ENCODE measurements at regions not wholly inside any gene's neighbourhood (a gene's known extent, or its start where the extent isn't known, plus 50 kb on each side); places are given as distances from the start of the nearest gene placed in this dataset.

DNA sequence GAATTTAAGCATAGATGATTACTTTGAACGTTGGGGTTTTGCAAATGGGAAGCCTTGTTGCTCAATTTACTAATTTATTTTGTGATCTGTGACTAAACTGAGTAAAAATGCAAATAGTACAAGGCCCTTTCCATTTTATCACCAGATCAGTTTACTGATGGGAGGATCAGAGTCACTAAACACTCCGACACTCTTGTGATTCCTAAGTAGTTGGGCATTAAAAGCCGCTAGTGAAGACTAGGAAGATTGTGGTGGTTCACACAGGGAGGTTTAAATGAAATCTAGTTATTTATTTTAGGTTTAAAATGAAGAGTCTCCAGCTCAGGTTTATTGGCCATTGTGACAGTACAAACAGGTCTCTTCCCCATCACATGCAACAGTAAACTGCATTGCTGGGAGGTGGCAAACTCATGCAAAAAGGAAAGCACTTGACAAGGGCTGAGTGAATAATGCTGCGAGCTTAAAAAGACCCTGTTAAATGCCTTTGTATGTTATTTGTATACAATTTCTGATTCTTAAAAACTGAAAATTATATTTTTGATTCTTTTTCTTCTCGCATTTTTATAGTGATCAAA, 394.8 kb upstream of the FANCL start:
- no peaks in the 10 kb centered on the region for H3K27me3 ChIP-seq
- TF ChIP-seq, protein P1, sequence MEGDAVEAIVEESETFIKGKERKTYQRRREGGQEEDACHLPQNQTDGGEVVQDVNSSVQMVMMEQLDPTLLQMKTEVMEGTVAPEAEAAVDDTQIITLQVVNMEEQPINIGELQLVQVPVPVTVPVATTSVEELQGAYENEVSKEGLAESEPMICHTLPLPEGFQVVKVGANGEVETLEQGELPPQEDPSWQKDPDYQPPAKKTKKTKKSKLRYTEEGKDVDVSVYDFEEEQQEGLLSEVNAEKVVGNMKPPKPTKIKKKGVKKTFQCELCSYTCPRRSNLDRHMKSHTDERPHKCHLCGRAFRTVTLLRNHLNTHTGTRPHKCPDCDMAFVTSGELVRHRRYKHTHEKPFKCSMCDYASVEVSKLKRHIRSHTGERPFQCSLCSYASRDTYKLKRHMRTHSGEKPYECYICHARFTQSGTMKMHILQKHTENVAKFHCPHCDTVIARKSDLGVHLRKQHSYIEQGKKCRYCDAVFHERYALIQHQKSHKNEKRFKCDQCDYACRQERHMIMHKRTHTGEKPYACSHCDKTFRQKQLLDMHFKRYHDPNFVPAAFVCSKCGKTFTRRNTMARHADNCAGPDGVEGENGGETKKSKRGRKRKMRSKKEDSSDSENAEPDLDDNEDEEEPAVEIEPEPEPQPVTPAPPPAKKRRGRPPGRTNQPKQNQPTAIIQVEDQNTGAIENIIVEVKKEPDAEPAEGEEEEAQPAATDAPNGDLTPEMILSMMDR (IDR thresholded peaks at IDR 0.05) = no peak
- TF ChIP-seq POLR2A (IDR thresholded peaks at IDR 0.05) = no peak
- no peak for TF ChIP-seq POLR2AphosphoS5 (IDR thresholded peaks at IDR 0.05)
- intact Hi-C loops (cut with DNase I; ENCODE audit: low total_unique reads) = no loop called here

DNA sequence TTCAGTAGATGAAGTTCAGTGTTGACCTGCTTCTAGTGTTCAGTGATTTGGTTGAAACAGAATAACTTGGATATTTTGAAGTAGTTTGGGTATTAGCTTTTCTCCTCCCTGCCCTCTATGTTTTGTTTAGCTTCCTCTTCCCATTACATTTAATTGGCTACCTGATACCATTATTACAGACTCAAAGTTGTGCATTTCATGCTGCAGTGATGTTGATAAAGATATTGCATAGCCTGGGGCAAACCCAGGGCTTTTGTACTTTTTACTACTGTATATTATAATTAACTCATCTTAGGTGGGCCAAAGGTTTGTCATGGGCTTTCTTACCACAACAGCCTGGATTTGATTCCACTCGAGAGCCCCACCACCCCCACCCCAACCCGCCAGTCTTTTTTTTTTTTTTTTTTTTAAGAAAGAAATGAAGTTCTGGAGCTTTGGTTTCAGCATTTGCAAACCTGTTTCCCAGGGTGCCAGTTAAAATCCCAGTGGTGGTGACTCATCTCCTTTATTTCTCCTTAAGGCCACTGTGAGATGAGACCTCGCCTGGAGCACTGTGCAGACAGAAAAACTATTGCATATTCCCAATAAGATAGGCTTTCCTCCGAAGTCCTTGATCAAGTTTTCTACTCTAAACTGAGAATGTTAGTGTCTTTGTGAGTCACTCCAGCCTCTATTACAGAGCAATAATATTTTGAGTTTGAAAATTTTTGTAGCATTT, 393.7 kb upstream of the FANCL start:
- Histone ChIP-seq H3K27ac (no peak overlapping the region), H3K9me3 (no peaks in the 10 kb centered on the region), H3K4me1 (no peaks in the 10 kb centered on the region), H3K4me3 (no peak overlapping the region), H3K27me3 (no peaks in the 10 kb centered on the region), H3K36me3 (no peaks in the 10 kb centered on the region)
- no peak for DNase-seq (ENCODE audit: low spot score in 2 of 2)
- TF ChIP-seq, protein P1 (IDR thresholded peaks at IDR 0.05) = no peak
- no peak for TF ChIP-seq POLR2AphosphoS5 (IDR thresholded peaks at IDR 0.05)
- no peak for TF ChIP-seq POLR2A (IDR thresholded peaks at IDR 0.05)
- intact Hi-C loops (cut with DNase I; ENCODE audit: low total_unique reads) = no loop called here

More for the DNA sequence above, 394.8 kb upstream of the FANCL start:
- no peaks in the 10 kb centered on the region for H3K36me3 ChIP-seq
- no peaks in the 10 kb centered on the region for H3K9me3 ChIP-seq
- H3K4me1 ChIP-seq = no peaks in the 10 kb centered on the region
- DNase-seq (ENCODE audit: low spot score in 2 of 2) = no peak
- no peak overlapping the region for H3K27ac ChIP-seq
- H3K4me3 ChIP-seq = no peak overlapping the region

DNA sequence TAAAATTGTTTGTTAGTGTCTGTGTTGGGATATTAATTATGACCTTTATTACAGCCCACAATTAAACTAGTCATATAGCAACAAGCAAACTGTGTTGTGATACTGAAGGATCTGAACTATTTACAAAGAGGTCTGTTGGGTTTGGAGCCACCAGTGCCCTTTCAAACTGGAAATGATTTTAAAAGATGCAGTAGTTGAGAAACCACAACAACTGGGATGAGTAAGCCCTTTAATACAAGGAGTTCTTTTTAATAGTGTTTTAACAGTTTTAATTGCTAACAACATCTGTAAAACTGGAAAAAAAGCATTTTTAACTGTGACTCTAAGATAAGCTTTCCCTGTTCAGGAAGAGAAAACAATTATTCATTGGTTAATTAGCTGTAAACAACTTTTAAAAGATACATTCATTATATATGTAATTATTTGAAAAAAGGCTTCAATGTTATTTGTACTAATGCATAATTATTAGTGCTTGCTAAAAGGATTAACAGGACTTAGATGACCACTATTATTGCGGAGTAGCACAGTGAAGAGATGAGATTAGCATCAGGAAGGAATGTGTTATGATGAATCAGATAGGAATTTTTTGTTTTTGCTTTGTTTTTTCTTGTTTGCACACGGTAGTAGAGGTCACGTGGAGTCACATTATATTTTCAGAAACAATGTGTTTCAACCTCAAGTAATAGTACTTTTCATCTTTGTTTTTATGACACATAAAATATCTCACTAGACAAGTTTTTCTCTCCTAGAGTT, 392.7 kb upstream of the FANCL start:
- Histone ChIP-seq H3K4me3 (no peak overlapping the region), H3K9me3 (no peaks in the 10 kb centered on the region), H3K36me3 (no peaks in the 10 kb centered on the region), H3K27ac (no peak overlapping the region), H3K4me1 (no peaks in the 10 kb centered on the region), H3K27me3 (no peaks in the 10 kb centered on the region)
- intact Hi-C loops (cut with DNase I; ENCODE audit: low total_unique reads) = no loop called here
- TF ChIP-seq POLR2A (IDR thresholded peaks at IDR 0.05) (no peak), POLR2AphosphoS5 (IDR thresholded peaks at IDR 0.05) (no peak)
- TF ChIP-seq, protein P1 (IDR thresholded peaks at IDR 0.05) = no peak
- DNase-seq (ENCODE audit: low spot score in 2 of 2) = no peak

DNA sequence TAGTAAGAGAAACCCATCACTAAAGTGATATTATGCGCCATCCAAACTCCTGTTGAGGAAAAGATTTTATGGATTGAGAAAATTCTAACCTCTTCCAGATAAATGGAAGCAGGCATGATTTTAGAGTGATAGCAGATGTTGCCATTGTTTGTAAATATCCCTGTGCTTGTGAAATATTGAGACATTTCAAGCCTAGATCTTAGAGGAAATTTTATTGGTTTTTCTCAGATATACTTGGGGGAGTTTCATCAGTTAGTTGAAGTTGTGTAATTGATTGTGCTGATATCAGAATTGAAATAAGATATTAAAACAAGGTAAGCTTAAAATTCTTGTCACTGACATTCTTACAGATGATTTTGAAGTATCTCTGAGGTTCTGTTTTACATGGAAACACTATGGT, 390.9 kb upstream of the FANCL start:
- H3K27ac ChIP-seq = no peak overlapping the region
- no peaks in the 10 kb centered on the region for H3K36me3 ChIP-seq
- no peak for DNase-seq (ENCODE audit: low spot score in 2 of 2)
- H3K9me3 ChIP-seq = no peaks in the 10 kb centered on the region
- no peaks in the 10 kb centered on the region for H3K27me3 ChIP-seq
- H3K4me1 ChIP-seq = no peaks in the 10 kb centered on the region
- TF ChIP-seq POLR2A (IDR thresholded peaks at IDR 0.05) (no peak), POLR2AphosphoS5 (IDR thresholded peaks at IDR 0.05) (no peak)
- TF ChIP-seq, protein P1 (IDR thresholded peaks at IDR 0.05) = no peak
- intact Hi-C loops (cut with DNase I; ENCODE audit: low total_unique reads) = no loop called here
- H3K4me3 ChIP-seq = no peak overlapping the region
